HG03439 (cell line): ENCODE measurements at regions not wholly inside any gene's neighbourhood (a gene's known extent, or its start where the extent isn't known, plus 50 kb on each side); places are given as distances from the start of the nearest gene placed in this dataset.

Source experiments
- ATAC-seq: cut with Tn5 transposase; IDR thresholded peaks from one replicate; pipeline ENCODE4 v1.9.1; 2021; ENCODE audit warnings: mild to moderate bottlenecking, moderate library complexity; ENCODE audit not compliant: unreplicated experiment

GRCh38 chr2:43039376-43040080, 186.9 kb downstream of the ZFP36L2 start:
- no peak for ATAC-seq

- no peak for ATAC-seq
Observed at GRCh38 chr2:43038696-43039094, 187.7 kb downstream of the ZFP36L2 start.

GRCh38 chr2:43038034-43038695, 188.2 kb downstream of the ZFP36L2 start:
- no peak for ATAC-seq

- no peak for ATAC-seq
Observed at GRCh38 chr2:43035922-43036321, 190.5 kb downstream of the ZFP36L2 start.

GRCh38 chr2:43034921-43035320, 191.5 kb downstream of the ZFP36L2 start:
- no peak for ATAC-seq

- no peak for ATAC-seq
Observed at GRCh38 chr2:43034242-43034619, 192.2 kb downstream of the ZFP36L2 start.

- no peak for ATAC-seq
Observed at GRCh38 chr2:43033466-43034241, 192.8 kb downstream of the ZFP36L2 start.

- ATAC-seq = no peak
Observed at GRCh38 chr2:43033016-43033270, 193.5 kb downstream of the ZFP36L2 start.

DNA sequence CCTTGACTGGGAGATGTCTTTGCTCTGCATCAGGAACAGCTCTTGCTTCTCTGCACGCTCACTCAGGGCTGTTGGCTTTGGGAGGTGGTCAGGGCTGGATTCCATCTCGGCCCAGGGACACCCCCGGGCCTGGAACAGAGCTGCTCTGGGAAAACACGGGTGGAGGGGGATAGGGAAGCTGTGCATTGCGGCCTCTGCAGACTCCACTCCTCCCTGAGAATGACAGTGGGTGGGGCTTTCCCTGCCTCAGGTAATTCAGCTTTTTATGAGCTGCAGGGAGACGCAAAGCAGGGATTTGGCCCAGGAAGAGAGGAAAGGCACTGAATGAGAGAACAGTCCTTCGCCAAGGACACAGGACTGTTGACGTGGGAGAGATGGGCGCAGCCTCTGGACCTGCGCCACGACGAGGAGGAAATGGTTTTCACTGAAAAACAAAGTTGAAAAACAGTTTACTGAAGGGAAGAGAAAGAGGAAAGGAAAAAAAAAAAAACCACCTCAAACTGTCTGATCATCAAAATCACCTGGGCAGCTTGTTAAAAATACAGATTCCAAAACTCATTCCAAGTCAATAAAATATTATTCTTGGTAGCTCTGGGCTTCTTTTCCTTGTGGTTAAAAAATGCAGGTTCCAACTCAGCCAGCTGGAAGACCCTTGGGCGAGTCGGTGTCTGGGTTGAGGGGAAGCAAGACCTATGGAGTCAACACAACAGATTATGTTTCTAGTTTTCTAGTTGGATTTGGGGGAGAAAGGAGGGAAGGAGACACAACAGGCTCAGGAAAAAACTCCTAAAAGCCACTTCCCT, 194.0 kb downstream of the ZFP36L2 start:
- no peak for ATAC-seq

GRCh38 chr2:43031471-43032212, 194.8 kb downstream of the ZFP36L2 start:
- no peak for ATAC-seq

DNA sequence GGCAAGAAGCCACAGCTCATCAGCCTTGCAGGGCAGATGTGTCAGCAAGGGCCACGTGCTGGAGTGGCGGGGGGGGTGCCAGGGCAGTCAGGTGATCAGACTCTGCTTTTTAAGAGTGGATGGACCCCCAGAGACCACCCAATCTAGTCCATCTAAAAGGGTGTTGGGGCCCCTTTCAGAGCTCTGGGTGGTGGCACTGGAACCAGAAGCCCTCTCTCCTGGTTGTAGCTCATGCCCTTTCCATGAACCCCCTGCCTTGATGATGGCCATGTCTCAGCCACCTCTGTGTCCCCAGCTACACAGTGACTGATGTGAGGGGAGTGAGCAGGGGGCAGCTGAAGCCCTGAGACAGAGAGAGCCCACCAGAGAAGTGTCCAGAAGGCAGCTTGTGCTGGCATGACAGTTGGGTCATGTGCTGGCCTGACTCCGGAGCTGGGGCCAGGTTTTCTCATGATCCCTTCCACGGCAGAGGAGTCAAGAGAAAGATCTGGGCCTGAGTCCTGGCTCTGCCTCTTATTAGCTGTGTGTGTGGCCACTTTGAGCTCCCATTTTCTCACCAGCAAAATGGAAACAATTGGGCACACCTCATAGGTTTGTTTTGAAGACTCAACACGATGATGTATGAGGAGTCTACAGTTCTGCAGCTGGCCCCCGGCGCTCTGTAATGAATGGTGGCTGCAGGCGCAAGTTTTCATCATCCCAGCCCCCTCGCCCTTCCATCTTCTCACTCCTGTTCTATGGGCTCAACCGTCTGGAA, 195.7 kb downstream of the ZFP36L2 start:
- ATAC-seq = no peak

- no peak for ATAC-seq
Observed at GRCh38 chr2:43029186-43029585, 197.2 kb downstream of the ZFP36L2 start.

DNA sequence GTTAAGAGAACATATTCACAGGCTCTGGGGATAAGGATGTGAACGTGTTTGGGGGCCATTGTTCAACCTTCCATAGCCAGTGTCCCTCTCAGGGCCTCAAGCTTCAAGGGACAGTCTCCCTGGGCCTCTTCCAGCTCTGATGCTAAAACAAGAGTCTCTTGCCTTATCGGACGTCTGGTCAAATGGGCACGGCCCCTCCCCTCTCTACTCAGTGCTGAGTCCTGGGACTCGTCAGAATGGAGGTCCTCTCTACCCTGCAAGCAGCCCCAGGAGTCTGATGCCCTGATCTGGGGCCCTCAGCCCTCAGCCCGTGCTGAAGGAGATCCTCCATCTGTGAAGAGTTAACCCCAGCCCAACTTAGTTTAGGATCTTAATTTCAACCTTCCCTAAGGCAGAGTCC, 198.2 kb downstream of the ZFP36L2 start:
- ATAC-seq = no peak

- ATAC-seq = no peak
Observed at GRCh38 chr2:43027097-43027873, 199.1 kb downstream of the ZFP36L2 start.

DNA sequence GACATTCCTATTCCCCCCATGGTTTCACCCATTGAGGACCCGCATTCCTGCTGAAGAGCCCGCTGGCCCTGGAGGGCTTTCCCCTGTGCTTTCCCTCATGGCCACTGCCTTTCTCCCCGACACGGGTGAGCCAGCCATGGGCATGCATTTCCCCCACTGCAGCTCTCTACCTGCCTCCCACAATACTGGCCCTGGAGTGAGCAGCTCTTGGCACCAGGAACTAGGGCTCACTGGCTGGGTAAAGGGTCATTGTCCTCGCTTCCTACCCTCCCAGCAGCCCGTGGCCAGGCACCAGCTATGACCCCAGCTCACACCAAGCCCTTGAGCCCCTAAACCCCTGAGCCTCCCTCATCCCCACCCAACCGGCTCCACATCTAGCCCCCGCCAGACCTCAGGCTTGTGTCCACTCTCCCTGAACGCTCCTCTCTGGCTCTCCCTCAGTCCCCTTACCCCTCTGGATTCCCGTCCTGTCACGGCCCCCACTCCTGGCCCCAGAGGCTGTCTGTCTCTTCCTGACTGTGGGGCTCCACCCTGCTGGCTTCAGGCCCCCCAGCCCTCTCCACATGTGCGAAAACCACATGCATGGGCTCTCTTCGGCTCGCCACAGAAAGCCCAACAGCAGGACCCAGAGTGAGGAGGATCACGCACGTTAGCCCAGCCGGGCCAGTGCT, 199.8 kb downstream of the ZFP36L2 start:
- ATAC-seq = no peak

DNA sequence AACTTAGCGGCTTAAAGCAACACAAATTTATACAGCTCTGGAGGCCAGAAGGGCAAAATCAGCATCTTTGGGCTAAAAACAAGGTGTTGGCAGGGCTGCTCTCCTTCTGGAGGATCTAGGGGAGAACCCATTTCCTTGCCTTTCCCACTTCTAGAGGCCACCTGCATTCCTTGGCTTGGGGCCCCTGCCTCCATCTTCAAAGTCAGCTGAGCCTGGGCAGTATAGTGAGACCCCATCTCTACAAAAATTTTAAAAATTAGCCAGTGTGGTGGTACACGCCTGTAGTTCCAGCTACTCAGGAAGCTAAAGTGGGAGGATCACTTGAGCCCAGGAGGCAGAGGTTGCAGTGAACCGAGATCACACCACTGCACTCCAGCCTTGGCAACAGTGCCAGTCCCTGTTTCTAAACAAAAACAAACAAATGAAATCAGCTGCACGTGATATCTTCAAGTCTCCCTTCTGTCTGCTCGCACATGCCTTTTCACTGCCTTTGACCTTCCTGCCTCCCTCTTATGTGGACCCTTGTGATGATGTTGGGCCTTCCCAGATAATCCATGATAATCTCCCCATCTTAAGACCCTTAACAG, 200.6 kb downstream of the ZFP36L2 start:
- ATAC-seq = no peak

GRCh38 chr2:43024515-43025011, 201.8 kb downstream of the ZFP36L2 start:
- ATAC-seq = no peak
